ENCODE measurements at regions not wholly inside any gene's neighbourhood (a gene's known extent, or its start where the extent isn't known, plus 50 kb on each side); places are given as distances from the start of the nearest gene placed in this dataset.

- TF ChIP-seq NFIC (IDR thresholded peaks at IDR 0.05; ENCODE audit: low read depth, low read length) (no peak), BMI1 (IDR thresholded peaks at IDR 0.05; ENCODE audit: borderline replicate concordance) (no peak), SIN3A (IDR thresholded peaks at IDR 0.05; ENCODE audit: low read depth, low read length) (no peak)
These were observed 250.9 kb downstream of the KCNS3 start for GRCh38 chr2:18129348-18129747.
